ENCODE measurements at regions not wholly inside any gene's neighbourhood (a gene's known extent, or its start where the extent isn't known, plus 50 kb on each side); places are given as distances from the start of the nearest gene placed in this dataset.

DNA sequence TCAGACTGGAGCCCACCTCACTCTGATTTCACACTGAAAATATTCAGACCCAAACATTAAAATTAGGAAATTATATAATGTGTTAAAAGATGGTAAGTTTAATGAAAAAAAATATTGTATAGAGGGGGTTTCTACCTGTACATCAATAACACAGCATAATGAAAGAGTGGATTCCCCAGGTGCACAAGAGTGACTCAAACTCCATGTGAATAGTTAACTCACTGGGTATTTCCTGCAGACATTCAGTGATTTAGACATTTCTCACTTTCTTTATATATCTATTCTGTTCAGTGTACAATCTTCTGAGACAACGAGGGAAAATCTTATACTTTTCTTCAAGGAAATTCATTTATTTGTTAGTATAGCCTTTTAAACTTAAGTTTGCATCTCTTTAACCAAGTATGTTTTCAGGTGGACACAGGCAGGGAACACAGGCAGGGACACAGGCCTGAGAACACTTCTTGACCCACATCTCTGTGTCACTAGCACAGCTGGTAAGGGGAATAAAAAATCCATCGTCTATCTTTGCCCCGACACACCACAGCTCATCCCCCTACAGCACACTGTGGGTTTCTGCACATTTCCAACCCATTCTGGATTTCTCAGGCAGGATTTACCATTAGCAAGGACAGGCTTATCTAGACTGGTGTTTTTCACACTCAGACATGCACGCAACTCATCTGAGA lies 525.5 kb upstream of the BOD1L1 start:
- Mint-ChIP-seq H3K27me3 (ENCODE audit: low read depth) (no peaks in the 10 kb centered on the region), H3K36me3 (ENCODE audit: insufficient read depth in 1 of 3, low read depth in 3 of 3) (no peaks in the 10 kb centered on the region)
- H3K9me3 ChIP-seq (ENCODE audit: control insufficient read depth, low read depth, low read length), result no peaks in the 10 kb centered on the region

More for the DNA sequence above, 525.5 kb upstream of the BOD1L1 start:
- H4K20me1 ChIP-seq (ENCODE audit: control insufficient read depth, insufficient read depth, insufficient read length), result no peaks in the 10 kb centered on the region
- H3K14ac ChIP-seq (ENCODE audit: insufficient read depth, low read length), result no peak overlapping the region
- H3K23me2 ChIP-seq (ENCODE audit: insufficient read length, low read depth, low read length, poor library complexity, severe bottlenecking), result no peaks in the 10 kb centered on the region
- no CpG with 5 or more reads among the region's 4 CpGs for WGBS (ENCODE audit: extremely low coverage, insufficient read length, low lambda C conversion rate)
- no peak overlapping the region for H4K8ac ChIP-seq (replicated peaks; ENCODE audit: insufficient read length, low read depth, low read length)
- TF ChIP-seq CTCF (conservative IDR thresholded peaks at IDR 0.05), result no peak
- no peaks in the 10 kb centered on the region for H3K27me3 ChIP-seq (ENCODE audit: insufficient read depth, low read length)
- no peak overlapping the region for H3K18ac ChIP-seq (ENCODE audit: insufficient read length, low read depth, low read length)
- H3K23ac ChIP-seq (ENCODE audit: insufficient read length, low read depth, low read length), result no peak overlapping the region
- no peak overlapping the region for H3K56ac ChIP-seq (ENCODE audit: insufficient read length, low read depth, low read length)
- no peaks in the 10 kb centered on the region; the same call in 1 of the 2 replicates for H3K4me1 ChIP-seq (ENCODE audit: insufficient read depth, low read length)
- no peak overlapping the region for H3K9ac ChIP-seq (ENCODE audit: extremely low read depth, insufficient read length, low read length)
- DNase-seq, result no peak
- Mint-ChIP-seq H3K27ac (no peak overlapping the region), H3K9me3 (no peaks in the 10 kb centered on the region), H3K4me1 (peaks cover 0 to 3% of the 10 kb centered on the region in 2 experiments; a peak in 2 of 4 replicates), H3K4me3 (no peak overlapping the region)
- no peak overlapping the region for H2BK20ac ChIP-seq (ENCODE audit: low read depth, low read length, poor library complexity, severe bottlenecking)
- H3K4ac ChIP-seq (ENCODE audit: low read depth, low read length), result no peak overlapping the region
- no peak overlapping the region for H4K91ac ChIP-seq (ENCODE audit: insufficient read length, low read depth, low read length)
- H2AFZ ChIP-seq (ENCODE audit: low read length), result no peak overlapping the region
- H4K5ac ChIP-seq (ENCODE audit: insufficient read length, low read depth, low read length), result no peak overlapping the region
- H2BK120ac ChIP-seq (ENCODE audit: low read depth, low read length, poor library complexity, severe bottlenecking), result no peak overlapping the region
- no peak overlapping the region for H2AK5ac ChIP-seq (ENCODE audit: insufficient read length, low read length)
- H3T11ph ChIP-seq (ENCODE audit: low read length), result no peak overlapping the region
- H3K79me2 ChIP-seq (ENCODE audit: insufficient read depth, low read length), result no peaks in the 10 kb centered on the region
- H3K4me2 ChIP-seq (ENCODE audit: insufficient read depth, insufficient read length, low read length), result no peak overlapping the region
- no peak overlapping the region for H2BK15ac ChIP-seq (ENCODE audit: low read depth, low read length)
- H3K79me1 ChIP-seq (ENCODE audit: insufficient read depth, low read depth, low read length, poor library complexity, severe bottlenecking), result no peaks in the 10 kb centered on the region
- no peak overlapping the region for H2BK5ac ChIP-seq (ENCODE audit: insufficient read length, low read length)
- H3K27ac ChIP-seq (ENCODE audit: insufficient read length, low read depth, low read length), result no peak overlapping the region
- no peak overlapping the region for H2BK12ac ChIP-seq (ENCODE audit: insufficient read length, low read depth, low read length)

Data from H9 (cell line).